Endodermal cell (in vitro differentiated cells): ENCODE measurements at regions not wholly inside any gene's neighbourhood (a gene's known extent, or its start where the extent isn't known, plus 50 kb on each side); places are given as distances from the start of the nearest gene placed in this dataset.

Source experiments
- DNase-seq: peaks from one replicate; pipeline ENCODE4 v3.0.0-alpha.2; 2017
- H3K27ac ChIP-seq: 2 replicates; pipeline ENCODE4 v1.5.1; 2013; ENCODE audit warnings: mild to moderate bottlenecking, low read depth, low read length, moderate library complexity
- H3K27me3 ChIP-seq: 2 replicates; pipeline ENCODE4 v1.6.1; 2013; ENCODE audit warnings: mild to moderate bottlenecking, low read length, moderate library complexity; ENCODE audit not compliant: insufficient read depth, control insufficient read depth, poor library complexity, severe bottlenecking
- H3K36me3 ChIP-seq: 2 replicates; pipeline ENCODE4 v1.7.0; 2013; ENCODE audit warnings: mild to moderate bottlenecking, low read length, moderate library complexity; ENCODE audit not compliant: control insufficient read depth, insufficient read depth
- H3K4me1 ChIP-seq: one replicate; pipeline ENCODE4 v1.7.0; 2013; ENCODE audit warnings: low read length; ENCODE audit not compliant: control insufficient read depth, insufficient read depth
- H3K4me3 ChIP-seq: 2 replicates; pipeline ENCODE4 v1.5.1; 2013; ENCODE audit warnings: mild to moderate bottlenecking, low read length, moderate library complexity
- H3K9ac ChIP-seq: 2 replicates; pipeline ENCODE4 v1.6.1; 2013; ENCODE audit warnings: mild to moderate bottlenecking, low read length, moderate library complexity; ENCODE audit not compliant: poor library complexity, severe bottlenecking; ENCODE audit errors: extremely low read depth
- H3K9me3 ChIP-seq: 2 replicates; pipeline ENCODE4 v1.6.1; 2013; ENCODE audit warnings: mild to moderate bottlenecking, low read length, moderate library complexity; ENCODE audit not compliant: control insufficient read depth
- H3K27ac Mint-ChIP-seq: 2 replicates; pipeline ENCODE4 v1.8.0; 2020; ENCODE audit warnings: mixed read lengths
- H3K27me3 Mint-ChIP-seq: 2 replicates; pipeline ENCODE4 v1.8.0; 2021; ENCODE audit warnings: mild to moderate bottlenecking, mixed read lengths; ENCODE audit not compliant: insufficient read depth
- H3K36me3 Mint-ChIP-seq: 2 replicates; pipeline ENCODE4 v1.8.0; 2020; ENCODE audit warnings: low read depth, mixed read lengths
- H3K4me1 Mint-ChIP-seq: 2 replicates; pipeline ENCODE4 v1.8.0; 2020; ENCODE audit warnings: mixed read lengths
- H3K4me3 Mint-ChIP-seq: 2 replicates; pipeline ENCODE4 v1.8.0; 2020; ENCODE audit warnings: mild to moderate bottlenecking, moderate library complexity, mixed read lengths
- H3K9me3 Mint-ChIP-seq: 2 replicates; pipeline ENCODE4 v1.8.0; 2020; ENCODE audit warnings: mild to moderate bottlenecking, mixed read lengths
- CTCF ChIP-seq: fragments of 200-600 bp; sonication (generic); conservative IDR thresholded peaks from 2 replicates; pipeline ENCODE4 v1.5.0; 2021; ENCODE audit warnings: antibody characterized with exemption, mild to moderate bottlenecking
- WGBS, 2 experiments: methylation state at CpG; one replicate each; pipeline versions ENCODE4 v1.1.5 to v1.1.7; 2013; ENCODE audit warnings: missing lambda C conversion rate in 2 of 2, mixed read lengths in 1 of 2; ENCODE audit not compliant: insufficient coverage in 1 of 2, insufficient read length in 1 of 2; 5-methylcytosine and 5-hydroxymethylcytosine counted together

GRCh38 chr21:17348357-17348756 is 164.5 kb upstream of the CXADR start:
- no peak overlapping the region for H3K9ac ChIP-seq
- no peak overlapping the region for H3K4me3 Mint-ChIP-seq
- no peak overlapping the region for H3K27ac Mint-ChIP-seq
- TF ChIP-seq CTCF: no peak
- no peaks in the 10 kb centered on the region for H3K4me1 ChIP-seq
- no peaks in the 10 kb centered on the region for H3K9me3 ChIP-seq
- peaks cover 6% of the 10 kb centered on the region for H3K9me3 Mint-ChIP-seq
- no peaks in the 10 kb centered on the region for H3K4me1 Mint-ChIP-seq
- no peak for DNase-seq
- no peak overlapping the region for H3K27ac ChIP-seq
- no peaks in the 10 kb centered on the region for H3K36me3 ChIP-seq
- H3K27me3 ChIP-seq: no peaks in the 10 kb centered on the region
- H3K27me3 Mint-ChIP-seq: no peaks in the 10 kb centered on the region
- no peaks in the 10 kb centered on the region for H3K36me3 Mint-ChIP-seq
- no peak overlapping the region for H3K4me3 ChIP-seq
- WGBS, 2 experiments: 84 to 100% methylated on average over 1 to 3 of the region's 3 CpGs

- Mint-ChIP-seq H3K9me3 (peaks cover 5% of the 10 kb centered on the region), H3K27me3 (no peaks in the 10 kb centered on the region), H3K27ac (no peak overlapping the region), H3K4me3 (no peak overlapping the region), H3K4me1 (no peaks in the 10 kb centered on the region), H3K36me3 (no peaks in the 10 kb centered on the region)
- Histone ChIP-seq H3K36me3 (no peaks in the 10 kb centered on the region), H3K9ac (no peak overlapping the region), H3K4me3 (no peak overlapping the region), H3K27ac (no peak overlapping the region), H3K27me3 (no peaks in the 10 kb centered on the region), H3K9me3 (no peaks in the 10 kb centered on the region), H3K4me1 (no peaks in the 10 kb centered on the region)
- DNase-seq: no peak
- no peak for TF ChIP-seq CTCF
- 50% methylated on average over 1 of the region's 1 CpG; no CpG with 5 or more reads in 1 of the 2 experiments for WGBS, 2 experiments
Observed at GRCh38 chr21:17348849-17349248, 164.0 kb upstream of the CXADR start.

GRCh38 chr21:17351766-17352165 is 161.1 kb upstream of the CXADR start:
- no peak for TF ChIP-seq CTCF

More at GRCh38 chr21:17351766-17352165, 161.1 kb upstream of the CXADR start:
- H3K9ac ChIP-seq: no peak overlapping the region
- DNase-seq: no peak
- Mint-ChIP-seq H3K4me3 (no peak overlapping the region), H3K27ac (no peak overlapping the region), H3K36me3 (no peaks in the 10 kb centered on the region), H3K27me3 (no peaks in the 10 kb centered on the region), H3K4me1 (no peaks in the 10 kb centered on the region), H3K9me3 (no peaks in the 10 kb centered on the region)
- H3K27me3 ChIP-seq: no peaks in the 10 kb centered on the region
- WGBS, 2 experiments: 82 to 100% methylated on average over 2 of the region's 2 CpGs
- H3K27ac ChIP-seq: no peak overlapping the region
- H3K36me3 ChIP-seq: no peaks in the 10 kb centered on the region
- no peak overlapping the region for H3K4me3 ChIP-seq
- no peaks in the 10 kb centered on the region for H3K9me3 ChIP-seq
- no peaks in the 10 kb centered on the region for H3K4me1 ChIP-seq
